PC-3 (cell line): ENCODE measurements at regions not wholly inside any gene's neighbourhood (a gene's known extent, or its start where the extent isn't known, plus 50 kb on each side); places are given as distances from the start of the nearest gene placed in this dataset.

Source experiments
- ATAC-seq: fragments of 200-7000 bp; cut with Tn5 transposase; 2 replicates; pipeline ENCODE4 v1.9.1; 2020; ENCODE audit warnings: mild to moderate bottlenecking, moderate library complexity
- BruUV-seq: library from RNA; stranded (reverse); fragments of 400-500 nt; replicated peaks from 2 replicates; lab custom pipeline; 2021; lab: Mats Ljungman, UMichigan
- CTCF ChIA-PET: fragments of 300-600 bp; sonication (Branson Sonifier 250); formaldehyde crosslinking; loops from one replicate; lab custom pipeline; 2022; ENCODE audit warnings: antibody characterized with exemption; lab: Charles Lee
- POLR2A ChIA-PET: fragments of 300-600 bp; sonication (Branson Sonifier 250); formaldehyde crosslinking; loops from one replicate; lab custom pipeline; 2022; ENCODE audit warnings: antibody characterized with exemption; ENCODE audit not compliant: unreplicated experiment; lab: Charles Lee
- DNase-seq: peaks from one replicate; pipeline ENCODE4 v3.0.0-alpha.2; 2015
- H2AFZ ChIP-seq: fragments of 300-600 bp; sonication (generic); 2 replicates; pipeline ENCODE4 v1.6.0; 2016; ENCODE audit warnings: antibody characterized with exemption, low read length
- H3F3A ChIP-seq: fragments of 300-600 bp; sonication (generic); one replicate; pipeline ENCODE4 v1.6.0; 2017; ENCODE audit warnings: antibody characterized with exemption, low read length, control low read depth, mild to moderate bottlenecking; ENCODE audit not compliant: unreplicated experiment
- H3K27ac ChIP-seq: fragments of 300-600 bp; sonication (generic); 2 replicates; pipeline ENCODE4 v1.5.1; 2016; ENCODE audit warnings: mild to moderate bottlenecking, low read length
- H3K27me3 ChIP-seq: fragments of 300-600 bp; sonication (generic); 2 replicates; pipeline ENCODE4 v1.6.1; 2016; ENCODE audit warnings: low read length, mixed read lengths
- H3K36me3 ChIP-seq: fragments of 300-600 bp; sonication (generic); 2 replicates; pipeline ENCODE4 v1.6.1; 2016; ENCODE audit warnings: low read depth, mixed run types, low read length, mixed read lengths
- H3K4me1 ChIP-seq: fragments of 300-600 bp; sonication (generic); 2 replicates; pipeline ENCODE4 v1.5.1; 2016; ENCODE audit warnings: low read length; ENCODE audit not compliant: insufficient read depth
- H3K4me2 ChIP-seq: fragments of 300-600 bp; sonication (generic); 2 replicates; pipeline ENCODE4 v1.6.0; 2016; ENCODE audit warnings: low read length
- H3K4me3 ChIP-seq: fragments of 300-600 bp; sonication (generic); 2 replicates; pipeline ENCODE4 v1.5.1; 2016; ENCODE audit warnings: mild to moderate bottlenecking, low read length, mixed read lengths
- H3K79me2 ChIP-seq: fragments of 300-600 bp; sonication (generic); 2 replicates; pipeline ENCODE4 v1.6.1; 2017; ENCODE audit warnings: low read length, mixed read lengths
- H3K9ac ChIP-seq: fragments of 300-600 bp; sonication (generic); 2 replicates; pipeline ENCODE4 v1.6.0; 2016; ENCODE audit warnings: mild to moderate bottlenecking, low read length
- H3K9me2 ChIP-seq: fragments of 300-600 bp; sonication (generic); replicated peaks from 2 replicates; pipeline ENCODE4 v1.6.1; 2016; ENCODE audit warnings: mixed run types, low read length, mixed read lengths
- H3K9me3 ChIP-seq: fragments of 300-600 bp; sonication (generic); 2 replicates; pipeline ENCODE4 v1.6.1; 2016; ENCODE audit warnings: low read length, mixed read lengths
- H4K20me1 ChIP-seq: fragments of 300-600 bp; sonication (generic); 2 replicates; pipeline ENCODE4 v1.6.1; 2016; ENCODE audit warnings: low read length, mixed read lengths
- CTCF ChIP-seq: fragments of 300-600 bp; sonication (generic); conservative IDR thresholded peaks from 2 replicates; pipeline ENCODE4 v1.5.1; 2017; ENCODE audit warnings: antibody characterized with exemption, low read depth, mild to moderate bottlenecking, low read length
- EZH2 ChIP-seq: fragments of 300-600 bp; sonication (generic); IDR thresholded peaks from one replicate; pipeline ENCODE4 v1.6.1; 2017; ENCODE audit warnings: antibody characterized with exemption, mild to moderate bottlenecking, low read length; ENCODE audit not compliant: unreplicated experiment
- EZH2phosphoT487 ChIP-seq: fragments of 300-600 bp; sonication (generic); IDR thresholded peaks from 2 replicates; pipeline ENCODE4 v1.6.1; 2018; ENCODE audit warnings: mild to moderate bottlenecking, antibody characterized with exemption, low read length, borderline replicate concordance
- intact Hi-C: fragments of 100-400 bp; cut with micrococcal nuclease; formaldehyde crosslinking; loops from 2 replicates; pipeline ENCODE4 v1.9.0; 2023

GRCh38 chr14:46574978-46575375 is 76.6 kb downstream of the RPL10L start:
- H3K9ac ChIP-seq: no peak overlapping the region
- no peaks in the 10 kb centered on the region for H3K36me3 ChIP-seq
- no TSS peak for BruUV-seq
- peaks cover 4% of the 10 kb centered on the region; the same call in 1 of the 2 replicates for H4K20me1 ChIP-seq
- H2AFZ ChIP-seq: no peak overlapping the region
- TF ChIP-seq CTCF (no peak), EZH2 (no peak), EZH2phosphoT487 (no peak)
- H3K9me3 ChIP-seq: no peaks in the 10 kb centered on the region
- H3K9me2 ChIP-seq: no peaks in the 10 kb centered on the region
- no peak for DNase-seq
- H3K27ac ChIP-seq: peak overlapping the region; percentile 63; the same call in 1 of the 2 replicates
- ATAC-seq: no peak
- peak overlapping the region; percentile 44 for H3K4me2 ChIP-seq
- peaks cover 37% of the 10 kb centered on the region for H3K4me1 ChIP-seq
- intact Hi-C loops: no loop called here
- H3K27me3 ChIP-seq: no peaks in the 10 kb centered on the region
- no peaks in the 10 kb centered on the region for H3F3A ChIP-seq
- CTCF ChIA-PET: no interaction called here
- POLR2A ChIA-PET: no interaction called here
- H3K4me3 ChIP-seq: no peak overlapping the region
- H3K79me2 ChIP-seq: no peaks in the 10 kb centered on the region

GRCh38 chr14:46574221-46574977 is 77.2 kb downstream of the RPL10L start:
- DNase-seq (peak; percentile 70), ATAC-seq (peak; percentile 70)
- intact Hi-C loops: no loop called here
- no peaks in the 10 kb centered on the region for H3K36me3 ChIP-seq
- no peak for TF ChIP-seq EZH2
- no peak for TF ChIP-seq EZH2phosphoT487
- TF ChIP-seq CTCF: no peak
- no peaks in the 10 kb centered on the region for H3K9me2 ChIP-seq
- no peaks in the 10 kb centered on the region for H3K27me3 ChIP-seq
- peaks cover 4% of the 10 kb centered on the region; the same call in 1 of the 2 replicates for H4K20me1 ChIP-seq
- CTCF ChIA-PET: no interaction called here
- H3K4me1 ChIP-seq: peaks cover 37% of the 10 kb centered on the region
- H3K27ac ChIP-seq: peak overlapping the region; percentile 63
- peak overlapping the region; percentile 44 for H3K4me2 ChIP-seq
- H3K4me3 ChIP-seq: no peak overlapping the region
- POLR2A ChIA-PET: no interaction called here
- no peaks in the 10 kb centered on the region for H3F3A ChIP-seq
- no peak overlapping the region for H3K9ac ChIP-seq
- no peaks in the 10 kb centered on the region for H3K79me2 ChIP-seq
- BruUV-seq: no TSS peak
- no peak overlapping the region for H2AFZ ChIP-seq
- no peaks in the 10 kb centered on the region for H3K9me3 ChIP-seq

DNA sequence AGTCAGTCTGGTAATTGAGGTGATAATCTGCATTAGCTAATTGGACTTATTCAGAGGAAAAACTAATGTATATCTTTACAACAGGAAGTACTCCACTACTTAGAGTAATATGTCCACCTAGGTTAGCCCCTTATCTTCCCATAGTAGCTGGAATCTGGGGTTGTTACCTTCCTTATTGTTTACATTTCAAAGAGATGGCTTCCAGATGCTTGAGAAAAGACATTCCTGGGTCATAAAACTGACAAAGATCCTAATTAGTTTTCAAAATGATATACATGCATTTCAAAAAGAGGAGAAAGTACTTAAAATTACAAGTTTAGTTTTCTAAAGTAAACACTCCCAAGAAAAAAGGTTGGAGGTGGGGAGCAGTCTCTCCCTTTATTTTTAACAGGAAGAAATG is 78.1 kb downstream of the RPL10L start:
- Histone ChIP-seq H3K27ac (peak overlapping the region; percentile 63), H3K9me3 (no peaks in the 10 kb centered on the region), H3K9ac (no peak overlapping the region), H3K4me1 (peaks cover 37% of the 10 kb centered on the region), H3K79me2 (no peaks in the 10 kb centered on the region), H3K27me3 (no peaks in the 10 kb centered on the region), H2AFZ (no peak overlapping the region), H4K20me1 (peaks cover 4% of the 10 kb centered on the region; the same call in 1 of the 2 replicates), H3K4me2 (no peak overlapping the region), H3F3A (no peaks in the 10 kb centered on the region), H3K36me3 (no peaks in the 10 kb centered on the region), H3K9me2 (no peaks in the 10 kb centered on the region), H3K4me3 (no peak overlapping the region)
- no peak for TF ChIP-seq EZH2
- no peak for TF ChIP-seq EZH2phosphoT487
- TF ChIP-seq CTCF: no peak
- POLR2A ChIA-PET: no interaction called here
- DNase-seq (no peak), ATAC-seq (no peak)
- CTCF ChIA-PET: no interaction called here
- intact Hi-C loops: no loop called here
- no TSS peak for BruUV-seq
